DMS 273 treated with DMSO at 0.1 percent for 48 hours (cell line): ENCODE measurements at regions not wholly inside any gene's neighbourhood (a gene's known extent, or its start where the extent isn't known, plus 50 kb on each side); places are given as distances from the start of the nearest gene placed in this dataset.
"Not testable (repeated sequence)": the region's sequence is repeated elsewhere in the genome, so short reads cannot be mapped to it uniquely, and the experiment has no call there.

Source experiments
- DNase-seq: peaks from one replicate; lab custom pipeline; 2025; lab: John Stamatoyannopoulos, UW

DNA sequence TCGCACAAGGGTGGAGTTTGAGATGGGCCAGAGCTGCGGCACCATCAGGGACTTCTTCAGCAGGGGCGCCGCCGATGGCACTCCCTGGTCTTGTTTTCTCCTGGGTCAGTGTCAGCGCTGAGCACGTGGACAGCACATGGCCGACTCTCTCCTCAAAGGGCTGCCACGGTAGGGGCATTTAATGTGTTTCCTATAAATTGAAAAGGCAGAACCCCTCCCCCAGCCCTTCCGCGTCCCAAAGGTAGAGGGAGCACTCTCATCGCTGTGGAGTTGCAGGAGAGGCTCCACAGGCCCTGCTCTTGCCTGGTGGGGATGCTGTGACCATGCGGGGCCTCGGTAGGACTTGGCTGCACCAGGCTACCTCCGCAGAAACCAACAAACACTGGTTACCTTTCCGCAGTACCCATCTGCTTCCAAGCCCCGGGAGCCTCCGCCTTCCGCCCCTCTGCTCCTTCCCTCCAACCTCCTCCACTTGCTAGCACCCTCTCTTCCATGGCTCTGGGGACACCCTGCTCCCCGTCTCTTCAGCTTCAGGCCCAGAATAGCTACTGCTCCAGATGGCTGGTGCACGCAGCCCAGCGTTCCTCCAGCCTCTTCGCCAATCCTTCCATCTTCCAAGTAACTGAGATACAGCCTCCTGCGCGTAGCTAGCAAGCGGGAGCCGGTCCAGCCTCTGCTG lies 166.3 kb upstream of the ADCY1 start:
- no peak for DNase-seq

DNA sequence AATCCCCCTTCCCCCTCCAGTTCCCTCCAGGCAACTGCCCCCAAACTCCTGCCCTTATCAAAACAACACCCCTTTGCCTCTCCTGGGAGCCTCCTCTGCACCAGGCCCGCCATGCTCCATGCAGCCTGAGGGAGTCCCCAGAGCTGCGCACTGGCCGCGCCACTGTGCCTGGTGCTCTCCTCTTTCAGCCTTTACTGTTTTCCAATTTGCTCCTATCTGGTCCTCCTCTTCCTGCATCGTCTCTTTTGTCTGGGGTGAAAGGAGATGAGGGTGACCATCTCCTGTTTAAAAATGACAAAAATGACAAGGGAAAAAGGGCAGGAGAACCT lies 165.8 kb upstream of the ADCY1 start:
- no peak for DNase-seq

DNA sequence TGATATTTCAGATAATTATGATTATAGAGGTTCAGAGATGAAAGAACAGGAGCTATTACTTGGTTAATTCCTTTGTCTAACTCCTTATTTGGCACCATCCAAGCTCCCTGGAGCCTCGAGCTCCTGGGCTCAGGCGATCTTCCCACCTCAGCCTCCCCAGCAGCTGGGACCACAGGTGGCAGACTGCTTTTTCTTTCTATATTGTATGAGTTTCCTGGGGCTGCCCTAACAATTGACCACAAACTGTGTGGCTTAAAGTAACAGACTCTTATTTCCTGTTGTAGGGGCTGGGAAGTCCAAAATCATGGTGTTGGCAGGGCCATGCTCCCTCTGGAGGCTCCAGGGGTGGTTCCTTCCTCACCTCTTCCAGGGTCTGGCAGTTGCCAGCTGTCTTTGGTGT lies 163.3 kb upstream of the ADCY1 start:
- no peak for DNase-seq

DNA sequence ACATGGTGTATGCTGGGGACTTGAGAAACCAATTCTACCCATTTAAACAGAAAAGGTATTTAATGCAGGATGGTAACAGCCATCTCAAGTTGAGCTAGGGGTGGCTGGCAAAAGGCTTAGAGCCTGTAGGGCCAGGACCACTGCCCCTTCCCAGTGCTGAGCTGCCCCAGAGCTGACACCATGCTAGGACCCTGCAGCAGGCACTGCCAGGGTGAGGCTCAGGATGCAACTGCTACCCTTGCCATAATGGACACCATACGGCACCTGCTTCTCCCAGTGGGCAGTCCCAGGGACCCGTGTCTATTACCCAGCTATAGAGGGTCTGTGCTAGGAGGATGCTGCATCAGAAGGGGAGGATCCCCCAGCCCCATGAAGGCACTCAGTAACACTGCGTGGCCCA lies 160.7 kb upstream of the ADCY1 start:
- no peak for DNase-seq

DNA sequence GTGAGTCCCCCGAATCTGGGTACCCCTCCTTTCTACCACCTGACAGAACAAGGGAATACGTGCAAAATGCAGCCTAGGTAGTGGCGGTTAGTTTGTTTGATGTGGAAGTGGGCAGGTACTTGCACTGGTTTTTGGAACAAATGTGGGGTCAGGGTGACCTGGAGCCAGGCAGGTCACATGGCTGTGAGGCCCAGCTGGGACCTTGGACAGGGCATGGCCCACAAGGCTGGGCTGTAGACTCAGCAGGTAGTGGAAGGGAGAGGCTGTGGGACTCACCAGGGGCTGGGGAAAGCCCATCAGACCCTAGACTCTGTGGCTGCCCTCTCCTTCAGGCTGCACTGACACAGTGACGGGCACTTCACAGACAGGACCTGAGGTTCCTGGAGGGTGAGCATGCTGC lies 159.9 kb upstream of the ADCY1 start:
- DNase-seq, result no peak

DNA sequence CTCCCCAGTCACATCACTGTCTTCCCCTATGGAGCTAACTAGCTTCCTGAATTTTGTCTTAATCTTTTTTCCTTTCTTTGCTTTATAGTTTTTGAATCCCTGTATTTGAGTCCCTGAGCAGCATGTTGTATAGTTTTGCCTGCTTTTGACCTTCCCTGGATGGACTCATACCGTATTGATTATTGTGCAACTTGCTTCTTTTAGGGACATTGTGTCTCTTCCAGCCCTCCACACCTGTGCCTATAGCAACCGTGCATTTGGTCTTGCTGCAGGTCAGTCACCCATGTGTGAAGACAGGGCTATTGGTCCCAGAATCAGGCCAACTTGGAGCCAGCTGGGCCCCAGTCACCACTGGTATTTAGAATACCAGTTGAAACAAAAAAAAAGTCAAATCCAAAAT lies 158.9 kb upstream of the ADCY1 start:
- no peak for DNase-seq

DNA sequence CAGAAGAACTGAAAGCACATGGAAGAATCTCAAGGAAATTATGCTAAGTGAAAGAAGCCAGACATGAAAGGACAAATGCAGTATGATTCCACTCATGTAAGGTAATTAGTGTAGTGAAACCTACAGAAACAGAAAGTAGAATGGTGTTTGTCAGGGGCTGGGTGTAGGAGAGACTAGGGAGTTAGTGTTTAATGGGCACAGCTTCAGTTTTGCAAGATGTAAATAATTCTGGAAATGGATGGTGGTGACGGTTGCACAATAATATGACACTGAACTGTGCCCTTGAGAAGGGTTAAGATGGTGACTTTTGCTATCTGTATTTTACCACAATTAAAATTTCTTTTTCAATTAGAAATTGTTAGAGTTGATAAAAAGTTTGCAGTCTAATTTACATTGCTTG lies 157.3 kb upstream of the ADCY1 start:
- DNase-seq, result no peak

DNA sequence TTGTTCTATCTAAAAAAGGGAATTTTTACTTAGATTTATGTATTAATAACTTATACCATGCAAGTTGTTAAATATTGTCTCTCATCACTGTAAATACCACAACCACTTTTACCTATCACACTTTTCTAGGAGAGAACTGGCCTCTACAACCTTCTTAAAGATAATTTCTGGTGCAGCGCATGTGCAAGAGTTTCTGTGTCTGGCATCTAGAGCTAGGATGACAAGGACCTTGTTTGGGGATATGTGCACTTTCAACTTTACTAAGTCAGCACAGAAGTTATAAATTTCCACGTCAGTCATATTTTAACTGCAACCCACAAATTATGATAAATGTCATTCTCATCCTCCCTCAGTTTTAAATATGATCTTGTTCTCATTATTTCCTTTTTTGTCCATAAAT lies 156.9 kb upstream of the ADCY1 start:
- DNase-seq, result no peak

DNA sequence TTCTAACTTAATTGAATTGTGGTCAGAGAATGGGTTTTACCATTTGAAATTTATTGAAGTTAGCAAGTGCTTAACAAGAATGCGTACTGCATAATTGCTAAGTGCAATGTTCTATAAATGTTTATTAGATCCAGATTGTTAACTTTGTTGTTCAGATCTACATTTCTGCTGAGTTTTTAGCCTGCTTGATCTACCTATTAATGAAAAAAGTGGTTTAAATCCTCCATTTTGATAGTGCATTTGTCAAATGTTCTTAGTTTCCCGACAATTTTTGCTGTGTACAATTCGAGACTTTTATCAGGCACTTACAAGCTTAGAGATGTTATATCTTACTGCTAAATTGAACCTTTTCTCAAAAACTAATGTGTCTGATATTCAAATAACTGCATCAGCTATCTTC lies 156.4 kb upstream of the ADCY1 start:
- no peak for DNase-seq

DNA sequence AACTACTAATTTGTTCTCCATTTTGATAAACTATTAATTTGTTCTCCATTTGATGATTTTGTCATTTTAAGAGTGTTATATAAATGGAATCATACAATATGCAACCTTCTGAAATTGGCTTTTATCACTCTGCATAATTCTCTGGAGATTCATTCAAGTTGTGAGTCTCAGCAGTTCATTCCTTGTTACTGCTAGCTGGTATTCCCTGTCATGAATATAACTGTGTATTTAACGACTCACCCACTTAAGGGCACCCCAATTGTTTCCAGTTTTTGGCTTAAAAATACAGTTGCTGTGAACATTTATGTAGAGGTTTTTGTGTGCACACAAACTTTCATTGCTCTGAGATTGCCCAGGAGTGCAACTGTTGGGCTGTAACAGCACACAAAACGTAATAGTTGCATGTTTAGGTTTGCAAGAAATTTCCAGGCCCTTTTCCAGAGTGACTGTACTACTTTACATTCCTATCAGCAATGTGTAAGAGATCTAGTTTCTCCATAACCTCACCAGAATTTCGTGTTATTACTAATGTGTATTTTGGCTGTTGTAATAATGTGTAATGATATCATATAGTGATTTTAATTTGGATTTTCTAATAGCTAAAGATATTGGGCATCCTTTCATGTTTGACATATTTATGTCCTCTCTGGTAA lies 153.2 kb upstream of the ADCY1 start:
- DNase-seq, result no peak

DNA sequence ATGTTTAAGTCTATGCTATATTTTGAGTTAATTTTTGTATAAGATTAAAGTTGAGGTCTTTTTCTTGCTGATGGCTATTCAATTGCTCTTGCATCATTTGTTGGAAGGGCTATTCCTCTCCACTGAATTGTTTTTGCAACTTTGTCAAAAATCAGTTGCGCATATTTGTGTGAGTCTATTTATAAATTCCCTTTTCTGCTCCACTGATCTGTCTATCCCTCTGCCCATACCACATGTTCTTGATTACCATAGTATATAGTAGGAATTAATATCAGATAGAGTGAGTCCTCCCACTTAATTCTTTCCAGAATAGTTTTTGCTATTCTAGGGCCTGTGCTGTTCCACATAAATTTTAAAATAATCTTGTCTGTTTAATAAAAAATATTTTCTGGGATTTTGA lies 152.4 kb upstream of the ADCY1 start:
- no peak for DNase-seq

DNA sequence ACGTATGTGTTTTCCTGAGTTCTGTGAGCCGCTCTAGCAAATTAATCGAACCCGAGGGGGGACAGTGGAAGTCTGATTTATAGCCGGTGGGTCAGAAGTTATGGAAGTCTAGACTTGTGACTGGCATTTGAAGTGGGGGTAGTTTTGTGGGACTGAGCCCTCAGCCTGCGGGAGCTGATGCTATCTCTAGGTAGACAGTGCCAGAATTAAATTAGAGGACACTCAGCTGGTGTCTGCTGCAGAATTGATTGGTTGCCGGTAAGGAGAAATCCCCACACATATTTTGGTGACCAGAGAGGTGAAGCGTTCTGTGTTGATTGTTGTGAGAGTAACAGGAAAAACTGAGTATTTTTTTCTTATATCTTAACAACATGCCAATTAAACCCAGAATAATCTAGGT lies 143.8 kb upstream of the ADCY1 start:
- DNase-seq, result no peak

DNA sequence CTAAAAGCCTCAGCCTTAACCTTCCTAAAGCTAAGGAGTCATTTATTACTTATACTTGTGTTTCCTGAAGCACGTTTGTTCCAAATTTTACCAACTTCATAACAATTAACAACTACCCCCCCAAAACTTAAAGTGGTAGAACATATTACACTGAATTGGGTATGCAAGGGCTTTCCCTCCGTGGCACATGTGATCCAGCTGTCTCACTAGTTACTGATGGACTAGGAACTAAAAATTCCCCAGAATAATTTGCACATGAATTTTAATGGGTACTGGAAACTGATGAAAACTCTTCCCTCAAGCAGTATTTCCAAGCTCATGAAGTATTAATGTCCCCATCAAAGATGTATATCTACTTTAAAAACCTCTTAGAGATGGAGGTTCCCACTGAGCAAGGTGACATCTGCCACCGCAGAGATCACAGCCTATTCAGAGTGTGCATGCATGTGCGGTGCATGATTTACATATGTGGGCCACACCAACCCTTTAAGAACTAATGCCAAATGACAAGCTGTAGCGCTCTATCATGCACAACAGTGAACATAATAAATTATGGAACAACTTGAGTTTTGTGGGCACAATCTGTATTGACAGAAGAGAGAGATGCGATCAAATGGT lies 139.9 kb upstream of the ADCY1 start:
- DNase-seq, result no peak

DNA sequence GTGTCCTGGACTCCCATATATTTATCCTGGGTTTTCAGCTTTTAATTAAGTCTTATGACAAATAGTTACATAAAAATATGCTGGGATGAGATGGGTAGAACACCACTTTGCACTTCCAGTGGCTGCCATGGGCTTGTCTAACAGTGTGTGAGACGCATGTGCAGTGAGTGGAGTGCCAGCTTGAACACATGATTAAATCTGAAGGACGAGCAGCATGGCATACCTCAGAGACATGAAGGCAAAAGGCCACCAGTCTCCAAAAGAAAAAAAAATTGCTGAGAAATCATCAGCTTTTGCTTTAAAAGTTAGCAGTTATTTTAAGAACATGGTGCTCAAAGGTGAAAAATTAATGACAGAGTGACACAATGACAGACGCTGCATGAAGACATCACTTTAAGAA lies 139.0 kb upstream of the ADCY1 start:
- no peak for DNase-seq

DNA sequence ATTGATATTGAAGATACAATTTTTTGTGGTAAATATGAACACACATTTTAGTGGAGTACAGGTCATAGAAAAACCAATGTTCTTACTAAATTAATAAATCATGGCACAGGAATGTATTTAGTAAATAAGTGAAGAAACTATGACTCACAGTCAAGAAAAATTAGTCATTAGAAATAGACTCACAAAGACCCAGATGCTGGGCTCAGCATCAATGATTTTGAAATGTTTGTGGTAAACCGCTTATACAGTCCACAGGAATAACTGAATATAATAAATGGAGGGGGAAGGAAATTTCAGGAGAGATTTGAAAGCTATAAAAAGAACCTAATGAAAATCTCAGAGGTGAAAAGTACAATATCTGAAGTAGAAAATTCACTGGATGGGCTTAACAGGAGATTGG lies 138.3 kb upstream of the ADCY1 start:
- DNase-seq, result no peak

DNA sequence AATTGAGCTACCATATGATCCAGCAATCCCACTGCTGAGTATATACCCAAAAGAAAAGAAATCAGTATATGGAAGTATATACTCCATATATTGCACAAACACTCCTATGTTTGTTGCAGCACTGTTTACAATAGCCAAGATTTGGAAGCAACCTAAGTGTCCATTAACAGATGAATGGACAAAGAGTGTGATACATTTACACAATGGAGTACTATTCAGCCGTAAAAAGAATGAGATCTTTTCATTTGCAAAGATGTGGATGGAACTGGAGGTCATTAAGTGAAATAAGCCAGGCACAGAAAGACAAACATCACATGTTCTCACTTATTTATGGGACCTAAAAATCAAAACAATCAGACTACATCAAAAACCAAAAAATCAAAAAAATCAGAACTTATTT lies 133.4 kb upstream of the ADCY1 start:
- not testable (repeated sequence) for DNase-seq

DNA sequence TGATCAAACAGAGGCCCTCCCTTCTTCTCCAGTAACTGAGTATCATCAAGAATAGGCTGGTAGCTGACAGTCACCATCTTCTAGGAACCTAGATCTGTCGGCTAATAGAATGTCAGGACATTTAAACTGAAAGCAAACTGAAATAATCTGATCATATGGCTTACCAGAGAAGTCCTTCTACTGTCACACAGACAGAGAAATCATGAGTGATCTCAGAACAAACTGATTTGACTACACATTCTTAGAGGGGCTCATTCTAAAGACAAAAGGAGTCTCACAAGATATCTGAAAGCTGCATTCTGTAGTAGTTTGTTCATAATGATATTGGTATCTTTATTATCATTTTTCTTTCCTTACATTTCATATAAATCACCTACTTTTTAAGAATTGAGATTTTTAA lies 130.9 kb upstream of the ADCY1 start:
- no peak for DNase-seq

DNA sequence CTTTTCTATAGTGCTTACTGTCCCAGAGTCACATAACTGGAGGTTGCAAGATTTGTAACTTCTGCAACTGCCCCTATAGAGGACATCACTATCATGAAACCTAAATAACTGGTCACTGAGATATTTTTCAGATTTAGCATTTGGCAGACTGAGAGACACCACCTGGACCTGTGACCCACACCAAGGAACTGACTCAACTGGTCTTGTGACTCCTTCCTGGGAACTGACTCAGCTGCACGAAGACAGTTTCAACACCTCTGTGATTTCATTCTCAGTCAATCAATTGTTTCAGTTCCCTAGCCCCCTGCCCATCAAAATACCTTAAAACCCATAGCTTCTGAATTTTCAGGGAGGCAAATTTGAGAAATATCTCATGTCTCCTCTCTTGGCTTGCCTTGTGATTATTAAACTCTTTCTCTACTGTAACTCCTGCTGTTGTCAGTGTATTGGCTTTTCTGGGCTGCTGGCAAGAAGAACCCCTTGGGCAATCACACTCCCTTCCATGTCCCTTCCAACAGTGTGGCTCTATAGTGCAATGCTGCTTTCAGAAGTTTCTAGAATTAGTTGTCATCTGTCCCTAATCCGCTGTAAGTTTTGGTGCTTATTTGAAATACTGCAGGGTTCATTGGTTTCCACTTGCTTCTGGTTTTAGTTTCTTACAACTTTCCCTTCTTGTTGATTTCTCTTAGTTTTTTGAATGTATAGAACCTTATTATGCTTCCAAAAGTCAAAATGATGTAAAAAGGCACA lies 127.8 kb upstream of the ADCY1 start:
- no peak for DNase-seq

DNA sequence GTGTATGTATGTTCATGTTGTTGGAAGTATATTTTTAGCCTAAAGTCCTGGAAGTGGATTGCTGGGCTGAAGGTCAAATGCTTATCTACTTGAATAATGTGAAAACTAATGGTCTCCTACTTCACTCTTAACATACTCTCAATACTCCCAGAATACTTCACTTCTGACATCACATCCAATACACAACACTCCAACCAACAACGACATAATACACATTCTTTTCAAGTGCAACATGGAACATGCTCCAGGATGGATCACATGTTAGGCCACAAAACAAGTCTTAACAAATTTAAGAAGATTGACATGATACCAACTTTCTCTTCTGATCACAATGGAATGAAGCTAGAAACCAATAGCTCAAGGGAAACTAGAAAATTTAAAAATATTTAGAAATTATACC lies 126.9 kb upstream of the ADCY1 start:
- no peak for DNase-seq

DNA sequence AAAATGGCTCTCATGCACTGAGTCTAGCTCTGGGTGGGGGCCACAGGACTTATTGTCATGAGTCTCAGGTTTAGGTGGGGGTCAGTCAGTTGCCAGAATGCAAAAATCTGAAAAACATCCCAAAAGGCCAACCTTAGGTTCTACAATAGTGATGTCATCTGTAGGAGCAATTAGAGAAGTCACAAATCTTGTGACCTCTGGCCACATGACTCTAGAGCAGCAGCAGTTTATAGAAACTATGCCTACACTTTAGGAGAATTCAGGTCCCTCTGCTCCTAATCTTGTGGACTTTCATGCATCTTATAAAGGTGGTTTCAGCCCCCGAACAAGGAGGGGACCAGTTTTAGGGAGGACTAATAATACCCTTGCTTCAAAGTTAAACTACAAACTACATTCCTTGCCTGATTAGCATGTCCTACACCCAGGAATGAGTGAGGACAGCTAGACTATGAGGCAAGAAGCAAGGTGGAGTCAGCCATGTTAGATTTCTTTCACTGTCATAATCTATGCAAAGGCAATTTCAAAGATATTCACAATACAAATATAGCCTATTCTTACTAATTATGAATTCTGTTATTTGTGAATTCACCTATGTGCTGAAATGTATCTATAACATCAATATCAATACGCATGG lies 123.5 kb upstream of the ADCY1 start:
- DNase-seq, result no peak

DNA sequence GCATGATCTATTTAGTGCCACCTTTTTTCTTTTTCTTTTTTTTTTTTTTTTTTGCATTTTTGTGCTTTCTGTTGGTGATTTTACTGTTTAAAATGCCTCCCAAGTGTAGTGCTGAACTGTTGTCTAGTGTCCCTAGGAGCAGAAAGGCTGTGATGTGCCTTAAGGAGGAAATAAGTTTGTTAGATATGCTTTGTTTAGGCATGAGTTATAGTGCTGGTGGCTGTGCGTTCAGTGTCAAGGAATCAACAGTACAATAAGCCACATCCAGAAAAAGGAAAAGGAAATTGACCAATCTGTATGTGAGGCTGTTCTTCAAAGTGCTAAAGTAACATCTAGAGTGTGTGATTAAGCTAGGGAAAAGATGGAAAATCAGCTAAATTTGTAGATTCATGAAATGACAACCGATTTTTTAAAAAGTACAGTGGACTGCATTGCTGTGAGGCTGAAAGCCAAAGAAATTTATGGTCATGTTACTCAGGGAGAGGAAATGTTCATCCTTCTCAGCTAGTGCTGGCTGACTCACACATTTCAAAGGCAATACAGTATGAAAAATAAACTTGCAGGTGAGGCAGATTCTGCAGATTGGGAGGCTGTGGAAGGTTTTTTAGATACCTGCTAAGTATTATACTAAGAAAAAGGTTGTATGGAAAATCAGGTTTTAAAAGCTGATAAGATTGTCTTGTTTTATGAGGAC lies 122.7 kb upstream of the ADCY1 start:
- no peak for DNase-seq

DNA sequence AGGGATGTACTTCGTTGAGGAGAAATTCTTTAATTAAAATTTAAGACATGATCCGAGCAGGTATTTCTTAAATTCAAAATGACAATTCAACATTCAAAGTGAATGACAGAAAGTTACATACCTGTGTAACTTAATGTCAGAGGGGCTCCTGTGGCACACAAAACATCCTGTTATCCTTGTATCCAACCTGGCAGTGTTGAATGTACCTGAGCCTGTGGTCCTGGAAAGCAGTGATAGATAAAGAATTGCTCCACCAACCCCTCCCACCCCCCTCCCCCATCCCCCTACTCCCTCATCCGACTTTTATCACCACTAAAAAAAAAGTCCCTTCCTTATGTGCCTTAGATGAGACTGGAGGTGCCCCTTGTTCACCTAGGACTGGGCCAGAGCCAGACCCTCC lies 119.4 kb upstream of the ADCY1 start:
- DNase-seq, result no peak
